ENCODE measurements at regions not wholly inside any gene's neighbourhood (a gene's known extent, or its start where the extent isn't known, plus 50 kb on each side); places are given as distances from the start of the nearest gene placed in this dataset.

- no peak for TF ChIP-seq CTCF (IDR thresholded peaks at IDR 0.05; ENCODE audit: control extremely low read depth in 1 of 3, insufficient read depth in 1 of 3, low read depth in 1 of 3, low read length in 3 of 3)
- no peak for TF ChIP-seq SP2 (IDR thresholded peaks at IDR 0.05; ENCODE audit: low read length)
- no peak for TF ChIP-seq EZH2 (IDR thresholded peaks at IDR 0.05; ENCODE audit: low read depth, low read length, severe bottlenecking)
- TF ChIP-seq RAD21 (IDR thresholded peaks at IDR 0.05 in 1 of 2, conservative IDR thresholded peaks at IDR 0.05 in 1 of 2; ENCODE audit: low read depth in 2 of 2, low read length in 2 of 2): no peak
- TF ChIP-seq TBP (IDR thresholded peaks at IDR 0.05; ENCODE audit: low read depth, low read length): no peak
- no peak for TF ChIP-seq SIN3A (conservative IDR thresholded peaks at IDR 0.05 in 1 of 2, IDR thresholded peaks at IDR 0.05 in 1 of 2; ENCODE audit: low read depth in 1 of 2, low read length in 2 of 2)
- TF ChIP-seq BRCA1 (IDR thresholded peaks at IDR 0.05; ENCODE audit: low read depth, low read length): no peak
- TF ChIP-seq RNF2 (IDR thresholded peaks at IDR 0.05; ENCODE audit: borderline replicate concordance, low read depth, low read length, missing control alignments, poor library complexity, severe bottlenecking): no peak
- no peak for TF ChIP-seq ATF3 (IDR thresholded peaks at IDR 0.05; ENCODE audit: insufficient read depth, low read depth, low read length)
- TF ChIP-seq JUND (IDR thresholded peaks at IDR 0.05; ENCODE audit: low read length): no peak
- TF ChIP-seq GTF2F1 (IDR thresholded peaks at IDR 0.05; ENCODE audit: borderline replicate concordance, low read depth, low read length): no peak
- TF ChIP-seq, protein P1, sequence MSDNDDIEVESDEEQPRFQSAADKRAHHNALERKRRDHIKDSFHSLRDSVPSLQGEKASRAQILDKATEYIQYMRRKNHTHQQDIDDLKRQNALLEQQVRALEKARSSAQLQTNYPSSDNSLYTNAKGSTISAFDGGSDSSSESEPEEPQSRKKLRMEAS (IDR thresholded peaks at IDR 0.05): no peak
- no peak for TF ChIP-seq YY1 (IDR thresholded peaks at IDR 0.05; ENCODE audit: low read depth, low read length)
- no peak for TF ChIP-seq KDM1A (IDR thresholded peaks at IDR 0.05; ENCODE audit: borderline replicate concordance, low read length)
Measured at GRCh38 chr4:60033826-60034225, 1166.3 kb upstream of the ADGRL3 start.
